Fibroblast of lung (primary cell): ENCODE measurements at regions not wholly inside any gene's neighbourhood (a gene's known extent, or its start where the extent isn't known, plus 50 kb on each side); places are given as distances from the start of the nearest gene placed in this dataset.

Experiments
- DNase-seq, 2 donors: peaks; one replicate each; pipeline versions ENCODE4 v3.0.0 to v3.0.0-alpha.2; 2010; ENCODE audit warnings: low read depth in 2 of 2
- H2AFZ ChIP-seq: 2 replicates; pipeline ENCODE4 v1.5.1; 2012; ENCODE audit warnings: low read length, control low read depth, inconsistent platforms
- H3K27ac ChIP-seq: 2 replicates; pipeline ENCODE4 v1.5.1; 2011; ENCODE audit warnings: low read length, control low read depth; ENCODE audit not compliant: insufficient read depth
- H3K27me3 ChIP-seq: 2 replicates; pipeline ENCODE4 v1.5.1; 2011; ENCODE audit warnings: mild to moderate bottlenecking, low read length; ENCODE audit not compliant: control insufficient read depth, insufficient read depth
- H3K36me3 ChIP-seq: 2 replicates; pipeline ENCODE4 v1.5.1; 2011; ENCODE audit warnings: low read length; ENCODE audit not compliant: control insufficient read depth, insufficient read depth
- H3K4me1 ChIP-seq: 2 replicates; pipeline ENCODE4 v1.5.1; 2011; ENCODE audit warnings: low read length; ENCODE audit not compliant: control insufficient read depth, insufficient read depth; ENCODE audit errors: extremely low read depth
- H3K4me2 ChIP-seq: 2 replicates; pipeline ENCODE4 v1.5.1; 2011; ENCODE audit warnings: low read length, control low read depth; ENCODE audit not compliant: insufficient read depth; ENCODE audit errors: extremely low read depth
- H3K4me3 ChIP-seq, 4 experiments: fragments of 200-600 bp in 1 of 4; sonication (generic) in 1 of 4; replicated peaks in 1 of 4; 2 replicates each; pipeline ENCODE4 v1.5.1; 2011 to 2016; ENCODE audit warnings: low read length in 4 of 4, low read depth in 3 of 4, mild to moderate bottlenecking in 3 of 4, control low read depth in 2 of 4, inconsistent platforms in 1 of 4, mixed read lengths in 1 of 4; ENCODE audit not compliant: insufficient read depth in 1 of 4; ENCODE audit errors: control extremely low read depth in 1 of 4
- H3K79me2 ChIP-seq: 2 replicates; pipeline ENCODE4 v1.5.1; 2012; ENCODE audit warnings: mild to moderate bottlenecking, low read length, inconsistent platforms; ENCODE audit not compliant: control insufficient read depth, insufficient read depth
- H3K9ac ChIP-seq: 2 replicates; pipeline ENCODE4 v1.5.1; 2011; ENCODE audit warnings: mild to moderate bottlenecking, low read length, control low read depth; ENCODE audit not compliant: insufficient read depth
- H3K9me3 ChIP-seq: 2 replicates; pipeline ENCODE4 v1.5.1; 2012; ENCODE audit warnings: low read depth, low read length; ENCODE audit not compliant: control insufficient read depth, insufficient read depth
- H4K20me1 ChIP-seq: 2 replicates; pipeline ENCODE4 v1.5.1; 2011; ENCODE audit warnings: low read length; ENCODE audit not compliant: control insufficient read depth, insufficient read depth; ENCODE audit errors: extremely low read depth
- CTCF ChIP-seq, 2 donors: IDR thresholded peaks in 1 of 2; conservative IDR thresholded peaks in 1 of 2; 1 replicate in 1 of 2; 2 replicates in 1 of 2; pipeline ENCODE4 v1.5.1; 2011 to 2012; ENCODE audit warnings: low read length in 2 of 2, control low read depth in 1 of 2, inconsistent platforms in 1 of 2, low read depth in 1 of 2, mild to moderate bottlenecking in 1 of 2
- EZH2 ChIP-seq: IDR thresholded peaks from 2 replicates; pipeline ENCODE4 v1.5.1; 2012; ENCODE audit warnings: low read length, control low read depth, mild to moderate bottlenecking; ENCODE audit errors: missing control alignments

GRCh38 chrX:2581296-2581695, 80.5 kb upstream of the DHRSX start:
- H2AFZ ChIP-seq: no peak overlapping the region

GRCh38 chrX:2578864-2579263, 78.1 kb upstream of the DHRSX start:
- DNase-seq: no peak
- H3K79me2 ChIP-seq: no peaks in the 10 kb centered on the region
- H2AFZ ChIP-seq: no peak overlapping the region
- TF ChIP-seq EZH2: no peak
- TF ChIP-seq CTCF (conservative IDR thresholded peaks at IDR 0.05 in 1 of 2, IDR thresholded peaks at IDR 0.05 in 1 of 2; ENCODE audit: low read depth in 1 of 2, low read length in 2 of 2): no peak
- H3K4me3 ChIP-seq: no peak overlapping the region
- H3K4me2 ChIP-seq: no peak overlapping the region
- H3K9ac ChIP-seq: no peak overlapping the region
- H3K9me3 ChIP-seq: no peaks in the 10 kb centered on the region
- peaks cover 10% of the 10 kb centered on the region for H3K27me3 ChIP-seq
- H3K27ac ChIP-seq: no peak overlapping the region
- no peaks in the 10 kb centered on the region for H3K4me1 ChIP-seq
- no peaks in the 10 kb centered on the region for H4K20me1 ChIP-seq
- H3K36me3 ChIP-seq: no peaks in the 10 kb centered on the region

More at GRCh38 chrX:2581296-2581695, 80.5 kb upstream of the DHRSX start:
- no peak for DNase-seq
- Histone ChIP-seq H3K4me2 (no peak overlapping the region), H3K27ac (no peak overlapping the region), H3K27me3 (peaks cover 23% of the 10 kb centered on the region), H3K79me2 (no peaks in the 10 kb centered on the region), H3K9ac (no peak overlapping the region), H4K20me1 (no peaks in the 10 kb centered on the region), H3K9me3 (no peaks in the 10 kb centered on the region), H3K36me3 (no peaks in the 10 kb centered on the region), H3K4me1 (no peaks in the 10 kb centered on the region), H3K4me3 (no peak overlapping the region)
- no peak for TF ChIP-seq CTCF (conservative IDR thresholded peaks at IDR 0.05 in 1 of 2, IDR thresholded peaks at IDR 0.05 in 1 of 2; ENCODE audit: low read depth in 1 of 2, low read length in 2 of 2)
- no peak for TF ChIP-seq EZH2

- Histone ChIP-seq H3K27me3 (peaks cover 8% of the 10 kb centered on the region), H2AFZ (no peak overlapping the region), H3K9ac (no peak overlapping the region), H3K9me3 (no peaks in the 10 kb centered on the region), H4K20me1 (no peaks in the 10 kb centered on the region), H3K4me3 (no peak overlapping the region), H3K4me1 (no peaks in the 10 kb centered on the region), H3K79me2 (no peaks in the 10 kb centered on the region), H3K36me3 (no peaks in the 10 kb centered on the region), H3K4me2 (no peak overlapping the region), H3K27ac (no peak overlapping the region)
- TF ChIP-seq CTCF (conservative IDR thresholded peaks at IDR 0.05 in 1 of 2, IDR thresholded peaks at IDR 0.05 in 1 of 2; ENCODE audit: low read depth in 1 of 2, low read length in 2 of 2) (no peak), EZH2 (no peak)
- no peak for DNase-seq
These were observed 77.2 kb upstream of the DHRSX start for GRCh38 chrX:2577844-2578466.
